Neural progenitor cell (in vitro differentiated cells): ENCODE measurements at regions not wholly inside any gene's neighbourhood (a gene's known extent, or its start where the extent isn't known, plus 50 kb on each side); places are given as distances from the start of the nearest gene placed in this dataset.

Experiments used
- DNase-seq: peaks from one replicate; pipeline ENCODE4 v3.0.0-alpha.2; 2016; ENCODE audit warnings: low spot score
- H2AFZ ChIP-seq: fragments of 200-600 bp; sonication (generic); replicated peaks from 2 replicates; pipeline ENCODE4 v1.6.1; 2016; ENCODE audit warnings: antibody characterized with exemption
- H3F3A ChIP-seq: fragments of 200-600 bp; sonication (generic); 2 replicates; pipeline ENCODE4 v1.6.1; 2016; ENCODE audit warnings: antibody characterized with exemption, low read depth
- H3K27ac ChIP-seq: fragments of 200-600 bp; sonication (generic); 2 replicates; pipeline ENCODE4 v1.5.1; 2016; ENCODE audit warnings: mild to moderate bottlenecking
- H3K27me3 ChIP-seq: fragments of 200-600 bp; sonication (generic); 2 replicates; pipeline ENCODE4 v1.6.1; 2016; ENCODE audit warnings: mild to moderate bottlenecking, moderate library complexity
- H3K36me3 ChIP-seq: fragments of 200-600 bp; sonication (generic); 2 replicates; pipeline ENCODE4 v1.5.1; 2016
- H3K4me1 ChIP-seq: fragments of 200-600 bp; sonication (generic); 2 replicates; pipeline ENCODE4 v1.6.1; 2016; ENCODE audit warnings: mixed run types
- H3K4me2 ChIP-seq: fragments of 200-600 bp; sonication (generic); 2 replicates; pipeline ENCODE4 v1.6.1; 2016
- H3K4me3 ChIP-seq: fragments of 200-600 bp; sonication (generic); 2 replicates; pipeline ENCODE4 v1.5.1; 2016
- H3K79me2 ChIP-seq: fragments of 200-600 bp; sonication (generic); 2 replicates; pipeline ENCODE4 v1.6.1; 2016; ENCODE audit warnings: low read depth
- H3K9ac ChIP-seq: fragments of 200-600 bp; sonication (generic); 2 replicates; pipeline ENCODE4 v1.6.1; 2016
- H3K9me3 ChIP-seq: fragments of 200-600 bp; sonication (generic); 2 replicates; pipeline ENCODE4 v1.5.1; 2016; ENCODE audit warnings: low read depth
- H4K20me1 ChIP-seq: fragments of 200-600 bp; sonication (generic); 2 replicates; pipeline ENCODE4 v1.6.1; 2016; ENCODE audit warnings: low read depth
- H3K27ac Mint-ChIP-seq: 3 replicates; pipeline ENCODE4 v1.8.0; 2021; ENCODE audit warnings: mixed read lengths
- H3K27me3 Mint-ChIP-seq: 2 replicates; pipeline ENCODE4 v1.8.0; 2022; ENCODE audit warnings: low read depth, mild to moderate bottlenecking, inconsistent platforms, moderate library complexity, mixed read lengths; ENCODE audit not compliant: insufficient read depth
- H3K36me3 Mint-ChIP-seq: 3 replicates; pipeline ENCODE4 v1.8.0; 2021; ENCODE audit warnings: mixed read lengths
- H3K4me1 Mint-ChIP-seq: 3 replicates; pipeline ENCODE4 v1.8.0; 2021; ENCODE audit warnings: mixed read lengths
- H3K4me3 Mint-ChIP-seq: 3 replicates; pipeline ENCODE4 v1.8.0; 2021; ENCODE audit warnings: mild to moderate bottlenecking, moderate library complexity, mixed read lengths
- H3K9me3 Mint-ChIP-seq: 3 replicates; pipeline ENCODE4 v1.8.0; 2020; ENCODE audit warnings: mixed read lengths
- EZH2 ChIP-seq: fragments of 200-600 bp; sonication (generic); IDR thresholded peaks from 2 replicates; pipeline ENCODE4 v1.6.1; 2017; ENCODE audit warnings: antibody characterized with exemption, mild to moderate bottlenecking, moderate library complexity
- EZH2phosphoT487 ChIP-seq: fragments of 200-600 bp; sonication (generic); IDR thresholded peaks from 2 replicates; pipeline ENCODE4 v1.6.1; 2017; ENCODE audit warnings: antibody characterized with exemption
- TF ChIP-seq, protein P1 (sequence below): fragments of 200-600 bp; sonication (generic); IDR thresholded peaks from 2 replicates; pipeline ENCODE4 v1.5.1; 2017; ENCODE audit warnings: antibody characterized with exemption, mild to moderate bottlenecking

- no peaks in the 10 kb centered on the region for H3K4me1 Mint-ChIP-seq
- H3K9me3 Mint-ChIP-seq, result no peaks in the 10 kb centered on the region
- H3K4me3 Mint-ChIP-seq, result no peak overlapping the region
- no peaks in the 10 kb centered on the region for H3F3A ChIP-seq
- DNase-seq, result no peak
- TF ChIP-seq, protein P1, sequence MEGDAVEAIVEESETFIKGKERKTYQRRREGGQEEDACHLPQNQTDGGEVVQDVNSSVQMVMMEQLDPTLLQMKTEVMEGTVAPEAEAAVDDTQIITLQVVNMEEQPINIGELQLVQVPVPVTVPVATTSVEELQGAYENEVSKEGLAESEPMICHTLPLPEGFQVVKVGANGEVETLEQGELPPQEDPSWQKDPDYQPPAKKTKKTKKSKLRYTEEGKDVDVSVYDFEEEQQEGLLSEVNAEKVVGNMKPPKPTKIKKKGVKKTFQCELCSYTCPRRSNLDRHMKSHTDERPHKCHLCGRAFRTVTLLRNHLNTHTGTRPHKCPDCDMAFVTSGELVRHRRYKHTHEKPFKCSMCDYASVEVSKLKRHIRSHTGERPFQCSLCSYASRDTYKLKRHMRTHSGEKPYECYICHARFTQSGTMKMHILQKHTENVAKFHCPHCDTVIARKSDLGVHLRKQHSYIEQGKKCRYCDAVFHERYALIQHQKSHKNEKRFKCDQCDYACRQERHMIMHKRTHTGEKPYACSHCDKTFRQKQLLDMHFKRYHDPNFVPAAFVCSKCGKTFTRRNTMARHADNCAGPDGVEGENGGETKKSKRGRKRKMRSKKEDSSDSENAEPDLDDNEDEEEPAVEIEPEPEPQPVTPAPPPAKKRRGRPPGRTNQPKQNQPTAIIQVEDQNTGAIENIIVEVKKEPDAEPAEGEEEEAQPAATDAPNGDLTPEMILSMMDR, result no peak
- TF ChIP-seq EZH2 (no peak), EZH2phosphoT487 (no peak)
- H4K20me1 ChIP-seq, result no peaks in the 10 kb centered on the region
- H3K4me2 ChIP-seq, result no peak overlapping the region
- H3K79me2 ChIP-seq, result no peaks in the 10 kb centered on the region
- H3K36me3 ChIP-seq, result no peaks in the 10 kb centered on the region
- H3K9me3 ChIP-seq, result peaks cover 4% of the 10 kb centered on the region
- H3K27ac Mint-ChIP-seq, result no peak overlapping the region
- H3K27me3 ChIP-seq, result no peaks in the 10 kb centered on the region
- H3K9ac ChIP-seq, result no peak overlapping the region
- H3K27ac ChIP-seq, result no peak overlapping the region
- no peaks in the 10 kb centered on the region for H3K4me1 ChIP-seq
- peaks cover 2% of the 10 kb centered on the region for H3K27me3 Mint-ChIP-seq
- no peak overlapping the region for H2AFZ ChIP-seq
- no peak overlapping the region for H3K4me3 ChIP-seq
- no peaks in the 10 kb centered on the region for H3K36me3 Mint-ChIP-seq
Measured at GRCh38 chrX:5829469-5829868, 399.2 kb downstream of the NLGN4X start.

DNA sequence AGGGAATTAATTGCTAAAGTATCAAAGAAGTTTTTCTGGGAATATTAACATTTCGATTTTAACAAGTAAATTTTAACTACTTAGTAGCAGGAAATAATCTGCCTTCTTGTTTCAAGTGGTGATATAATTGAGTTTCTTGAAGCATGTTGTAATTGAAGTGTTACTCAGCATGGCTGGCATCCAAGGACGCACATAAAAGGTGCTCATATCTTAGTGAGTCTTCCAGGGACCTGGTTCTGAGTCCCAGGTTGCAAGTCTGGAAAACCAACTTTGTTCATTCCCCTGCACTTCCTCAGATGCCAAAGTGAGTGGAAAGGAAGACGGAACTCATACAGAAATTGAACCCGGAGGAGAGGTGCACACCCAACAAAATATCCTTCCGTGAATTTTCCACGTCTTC, 399.6 kb downstream of the NLGN4X start:
- no peak for DNase-seq
- no peaks in the 10 kb centered on the region for H3K4me1 ChIP-seq
- H2AFZ ChIP-seq, result no peak overlapping the region
- H4K20me1 ChIP-seq, result no peaks in the 10 kb centered on the region
- H3K27me3 ChIP-seq, result no peaks in the 10 kb centered on the region
- no peak overlapping the region for H3K4me2 ChIP-seq
- H3K4me1 Mint-ChIP-seq, result peaks cover 4% of the 10 kb centered on the region
- H3K4me3 Mint-ChIP-seq, result no peak overlapping the region
- no peak overlapping the region for H3K27ac Mint-ChIP-seq
- H3K4me3 ChIP-seq, result no peak overlapping the region
- H3K79me2 ChIP-seq, result no peaks in the 10 kb centered on the region
- H3F3A ChIP-seq, result no peaks in the 10 kb centered on the region
- H3K9me3 ChIP-seq, result peaks cover 4% of the 10 kb centered on the region
- TF ChIP-seq, protein P1, result no peak
- no peak for TF ChIP-seq EZH2
- TF ChIP-seq EZH2phosphoT487, result no peak
- no peak overlapping the region for H3K9ac ChIP-seq
- no peaks in the 10 kb centered on the region for H3K9me3 Mint-ChIP-seq
- H3K36me3 Mint-ChIP-seq, result no peaks in the 10 kb centered on the region
- H3K36me3 ChIP-seq, result no peaks in the 10 kb centered on the region
- peaks cover 2% of the 10 kb centered on the region for H3K27me3 Mint-ChIP-seq
- no peak overlapping the region for H3K27ac ChIP-seq

DNA sequence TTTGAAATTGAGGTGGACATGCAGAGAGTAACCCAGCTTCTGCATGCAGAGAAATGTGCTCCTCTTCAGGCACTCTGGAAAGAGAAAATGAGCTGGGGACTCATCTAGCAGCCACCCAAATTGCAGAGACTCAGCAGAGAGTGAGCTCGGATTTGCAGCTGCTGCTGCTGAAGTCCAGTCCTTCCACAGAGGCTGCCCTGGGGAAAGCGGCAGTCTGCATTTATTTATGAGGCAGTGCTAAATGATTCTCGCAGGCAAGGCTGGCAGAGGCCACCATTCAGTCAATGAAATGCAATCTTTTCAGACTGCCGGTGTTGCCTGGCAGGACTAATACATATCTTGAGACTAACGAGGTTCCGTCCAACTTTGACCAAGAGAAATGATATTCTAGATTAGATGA, 404.8 kb downstream of the NLGN4X start:
- no peaks in the 10 kb centered on the region for H3K4me1 ChIP-seq
- H3K36me3 ChIP-seq, result no peaks in the 10 kb centered on the region
- no peak overlapping the region for H2AFZ ChIP-seq
- no peaks in the 10 kb centered on the region for H3K27me3 ChIP-seq
- no peaks in the 10 kb centered on the region for H3K9me3 Mint-ChIP-seq
- H3K36me3 Mint-ChIP-seq, result no peaks in the 10 kb centered on the region
- DNase-seq, result peak; percentile 3
- peaks cover 9% of the 10 kb centered on the region for H3K4me1 Mint-ChIP-seq
- TF ChIP-seq EZH2phosphoT487 (no peak), EZH2 (no peak)
- TF ChIP-seq, protein P1, result no peak
- H3F3A ChIP-seq, result no peaks in the 10 kb centered on the region
- no peak overlapping the region for H3K27ac ChIP-seq
- no peak overlapping the region for H3K4me3 Mint-ChIP-seq
- H3K4me3 ChIP-seq, result no peak overlapping the region
- no peak overlapping the region for H3K27ac Mint-ChIP-seq
- peaks cover 2% of the 10 kb centered on the region for H3K27me3 Mint-ChIP-seq
- H3K4me2 ChIP-seq, result no peak overlapping the region
- no peaks in the 10 kb centered on the region for H4K20me1 ChIP-seq
- no peaks in the 10 kb centered on the region for H3K9me3 ChIP-seq
- H3K79me2 ChIP-seq, result no peaks in the 10 kb centered on the region
- H3K9ac ChIP-seq, result no peak overlapping the region

- no peak for DNase-seq
- no peaks in the 10 kb centered on the region for H3K36me3 Mint-ChIP-seq
- no peaks in the 10 kb centered on the region for H3K9me3 ChIP-seq
- H4K20me1 ChIP-seq, result no peaks in the 10 kb centered on the region
- H3K36me3 ChIP-seq, result no peaks in the 10 kb centered on the region
- H2AFZ ChIP-seq, result no peak overlapping the region
- H3K4me3 ChIP-seq, result no peak overlapping the region
- TF ChIP-seq, protein P1, result no peak
- TF ChIP-seq EZH2phosphoT487, result no peak
- TF ChIP-seq EZH2, result no peak
- no peaks in the 10 kb centered on the region for H3F3A ChIP-seq
- H3K4me1 Mint-ChIP-seq, result no peaks in the 10 kb centered on the region
- no peak overlapping the region for H3K4me2 ChIP-seq
- H3K27me3 Mint-ChIP-seq, result no peaks in the 10 kb centered on the region
- H3K27ac ChIP-seq, result no peak overlapping the region
- H3K4me3 Mint-ChIP-seq, result no peak overlapping the region
- no peaks in the 10 kb centered on the region for H3K79me2 ChIP-seq
- no peak overlapping the region for H3K27ac Mint-ChIP-seq
- peaks cover 2% of the 10 kb centered on the region for H3K9me3 Mint-ChIP-seq
- H3K9ac ChIP-seq, result no peak overlapping the region
- no peaks in the 10 kb centered on the region for H3K4me1 ChIP-seq
- H3K27me3 ChIP-seq, result no peaks in the 10 kb centered on the region
Measured at GRCh38 chrX:5810636-5811035, 418.0 kb downstream of the NLGN4X start.
